ENCODE measurements at regions not wholly inside any gene's neighbourhood (a gene's known extent, or its start where the extent isn't known, plus 50 kb on each side); places are given as distances from the start of the nearest gene placed in this dataset.
"Not testable (repeated sequence)": the region's sequence is repeated elsewhere in the genome, so short reads cannot be mapped to it uniquely, and the experiment has no call there.

DNA sequence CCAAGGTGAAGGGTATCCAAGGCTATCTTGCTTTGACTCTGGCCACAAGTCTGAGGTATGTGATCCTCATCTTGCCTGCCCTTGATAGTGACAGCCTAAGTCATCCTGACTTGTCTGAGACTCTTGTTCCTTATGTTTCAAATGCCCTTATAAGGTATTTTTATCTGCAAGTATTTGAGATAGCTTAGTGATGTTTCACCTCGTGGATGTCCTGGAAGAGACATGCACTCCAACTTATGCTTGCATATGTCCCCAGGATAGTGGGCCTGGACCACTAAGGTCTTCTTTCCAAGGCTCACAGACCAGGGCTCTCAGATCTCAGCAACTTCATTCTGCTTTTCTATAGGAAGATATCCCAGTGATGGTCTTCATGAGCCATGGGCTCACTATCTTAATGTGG lies 120.5 kb upstream of the WDR1 start:
- POLR2A ChIA-PET (ENCODE audit: low non-redundant PET): no interaction called here
- CTCF ChIA-PET: no interaction called here

GRCh38 chr4:10232114-10232513 lies 115.5 kb upstream of the WDR1 start:
- DNase-seq (ENCODE audit: low spot score): no peak
- no peak overlapping the region for H3K27ac ChIP-seq
- ChIA-PET POLR2A (ENCODE audit: low non-redundant PET) (no interaction called here), CTCF (no interaction called here)
- TF ChIP-seq, protein P1, sequence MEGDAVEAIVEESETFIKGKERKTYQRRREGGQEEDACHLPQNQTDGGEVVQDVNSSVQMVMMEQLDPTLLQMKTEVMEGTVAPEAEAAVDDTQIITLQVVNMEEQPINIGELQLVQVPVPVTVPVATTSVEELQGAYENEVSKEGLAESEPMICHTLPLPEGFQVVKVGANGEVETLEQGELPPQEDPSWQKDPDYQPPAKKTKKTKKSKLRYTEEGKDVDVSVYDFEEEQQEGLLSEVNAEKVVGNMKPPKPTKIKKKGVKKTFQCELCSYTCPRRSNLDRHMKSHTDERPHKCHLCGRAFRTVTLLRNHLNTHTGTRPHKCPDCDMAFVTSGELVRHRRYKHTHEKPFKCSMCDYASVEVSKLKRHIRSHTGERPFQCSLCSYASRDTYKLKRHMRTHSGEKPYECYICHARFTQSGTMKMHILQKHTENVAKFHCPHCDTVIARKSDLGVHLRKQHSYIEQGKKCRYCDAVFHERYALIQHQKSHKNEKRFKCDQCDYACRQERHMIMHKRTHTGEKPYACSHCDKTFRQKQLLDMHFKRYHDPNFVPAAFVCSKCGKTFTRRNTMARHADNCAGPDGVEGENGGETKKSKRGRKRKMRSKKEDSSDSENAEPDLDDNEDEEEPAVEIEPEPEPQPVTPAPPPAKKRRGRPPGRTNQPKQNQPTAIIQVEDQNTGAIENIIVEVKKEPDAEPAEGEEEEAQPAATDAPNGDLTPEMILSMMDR (conservative IDR thresholded peaks at IDR 0.05; ENCODE audit: low read depth): no peak

More for the DNA sequence above, 120.5 kb upstream of the WDR1 start:
- no peak for DNase-seq (ENCODE audit: low spot score)
- H3K27ac ChIP-seq: no peak overlapping the region
- TF ChIP-seq, protein P1 (conservative IDR thresholded peaks at IDR 0.05; ENCODE audit: low read depth): no peak

GRCh38 chr4:10226756-10227155 lies 110.2 kb upstream of the WDR1 start:
- ChIA-PET CTCF (no interaction called here), POLR2A (ENCODE audit: low non-redundant PET) (no interaction called here)
- TF ChIP-seq, protein P1 (conservative IDR thresholded peaks at IDR 0.05; ENCODE audit: low read depth): no peak
- DNase-seq (ENCODE audit: low spot score): no peak
- no peak overlapping the region for H3K27ac ChIP-seq

GRCh38 chr4:10225096-10225495 lies 108.5 kb upstream of the WDR1 start:
- TF ChIP-seq, protein P1 (conservative IDR thresholded peaks at IDR 0.05; ENCODE audit: low read depth): no peak

DNA sequence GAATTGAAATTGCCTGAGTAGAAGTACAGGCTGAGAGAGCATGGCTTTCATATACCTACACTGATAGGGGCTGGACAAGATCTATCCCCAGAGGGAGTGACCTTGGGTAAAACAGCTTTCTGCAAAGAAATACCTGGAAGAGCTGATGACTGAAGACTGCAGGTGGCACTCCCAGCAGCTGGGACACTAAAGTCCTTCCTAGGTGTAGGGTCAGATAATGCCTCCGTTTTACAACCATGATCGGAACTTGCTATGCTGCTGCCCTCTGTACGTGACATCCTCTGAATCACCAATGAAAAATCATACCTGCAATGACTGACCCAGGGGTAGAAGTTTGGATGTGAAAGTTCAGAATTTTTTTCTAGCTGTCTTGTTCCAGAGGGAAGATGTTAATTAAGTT lies 107.2 kb upstream of the WDR1 start:
- POLR2A ChIA-PET (ENCODE audit: low non-redundant PET): no interaction called here
- TF ChIP-seq, protein P1 (conservative IDR thresholded peaks at IDR 0.05; ENCODE audit: low read depth): no peak
- CTCF ChIA-PET: no interaction called here
- no peak overlapping the region for H3K27ac ChIP-seq
- no peak for DNase-seq (ENCODE audit: low spot score)

More at GRCh38 chr4:10225096-10225495, 108.5 kb upstream of the WDR1 start:
- no peak for DNase-seq (ENCODE audit: low spot score)
- H3K27ac ChIP-seq: no peak overlapping the region
- ChIA-PET POLR2A (ENCODE audit: low non-redundant PET) (no interaction called here), CTCF (no interaction called here)

DNA sequence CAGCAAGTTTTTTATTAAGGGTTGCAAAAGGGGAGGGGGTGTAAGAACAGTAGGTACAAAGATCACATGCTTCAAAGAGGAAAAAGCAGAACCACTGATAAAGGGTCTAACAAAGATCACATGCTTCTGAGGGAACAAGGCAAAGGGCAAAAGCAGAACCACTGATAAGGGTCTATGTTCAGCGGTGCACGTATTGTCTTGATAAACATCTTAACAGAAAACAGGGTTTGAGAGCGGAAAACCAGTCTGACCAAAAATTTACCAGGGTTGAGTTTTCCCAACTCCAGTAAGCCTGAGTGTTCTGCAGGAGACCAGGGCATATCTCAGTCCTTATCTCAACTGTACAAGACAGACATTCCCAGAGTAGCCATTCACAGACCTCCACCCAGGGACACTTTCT lies 96.9 kb upstream of the WDR1 start:
- POLR2A ChIA-PET (ENCODE audit: low non-redundant PET); DNase-seq (ENCODE audit: low spot score); H3K27ac ChIP-seq; CTCF ChIA-PET: not testable (repeated sequence)

GRCh38 chr4:10212901-10213300 lies 96.3 kb upstream of the WDR1 start:
- DNase-seq (ENCODE audit: low spot score): no peak
- ChIA-PET CTCF (no interaction called here), POLR2A (ENCODE audit: low non-redundant PET) (no interaction called here)
- no peak overlapping the region for H3K27ac ChIP-seq
- TF ChIP-seq, protein P1 (conservative IDR thresholded peaks at IDR 0.05; ENCODE audit: low read depth): no peak
